ENCODE measurements at regions not wholly inside any gene's neighbourhood (a gene's known extent, or its start where the extent isn't known, plus 50 kb on each side); places are given as distances from the start of the nearest gene placed in this dataset.
"Not testable (repeated sequence)": the region's sequence is repeated elsewhere in the genome, so short reads cannot be mapped to it uniquely, and the experiment has no call there.

- DNase-seq (ENCODE audit: low read depth in 1 of 2, low spot score in 1 of 2), result no peak
These were observed 102.8 kb upstream of the COPS8 start for GRCh38 chr2:236982693-236983455.

GRCh38 chr2:236984046-236984445 is 101.6 kb upstream of the COPS8 start:
- no peak for DNase-seq (ENCODE audit: low read depth in 1 of 2, low spot score in 1 of 2)

- DNase-seq (ENCODE audit: low read depth in 1 of 2, low spot score in 1 of 2), result no peak
These were observed 99.8 kb upstream of the COPS8 start for GRCh38 chr2:236985761-236986339.

GRCh38 chr2:236986524-236987330 is 99.0 kb upstream of the COPS8 start:
- no peak for DNase-seq (ENCODE audit: low read depth in 1 of 2, low spot score in 1 of 2)

GRCh38 chr2:236988216-236988615 is 97.5 kb upstream of the COPS8 start:
- DNase-seq (ENCODE audit: low read depth in 1 of 2, low spot score in 1 of 2), result no peak

DNA sequence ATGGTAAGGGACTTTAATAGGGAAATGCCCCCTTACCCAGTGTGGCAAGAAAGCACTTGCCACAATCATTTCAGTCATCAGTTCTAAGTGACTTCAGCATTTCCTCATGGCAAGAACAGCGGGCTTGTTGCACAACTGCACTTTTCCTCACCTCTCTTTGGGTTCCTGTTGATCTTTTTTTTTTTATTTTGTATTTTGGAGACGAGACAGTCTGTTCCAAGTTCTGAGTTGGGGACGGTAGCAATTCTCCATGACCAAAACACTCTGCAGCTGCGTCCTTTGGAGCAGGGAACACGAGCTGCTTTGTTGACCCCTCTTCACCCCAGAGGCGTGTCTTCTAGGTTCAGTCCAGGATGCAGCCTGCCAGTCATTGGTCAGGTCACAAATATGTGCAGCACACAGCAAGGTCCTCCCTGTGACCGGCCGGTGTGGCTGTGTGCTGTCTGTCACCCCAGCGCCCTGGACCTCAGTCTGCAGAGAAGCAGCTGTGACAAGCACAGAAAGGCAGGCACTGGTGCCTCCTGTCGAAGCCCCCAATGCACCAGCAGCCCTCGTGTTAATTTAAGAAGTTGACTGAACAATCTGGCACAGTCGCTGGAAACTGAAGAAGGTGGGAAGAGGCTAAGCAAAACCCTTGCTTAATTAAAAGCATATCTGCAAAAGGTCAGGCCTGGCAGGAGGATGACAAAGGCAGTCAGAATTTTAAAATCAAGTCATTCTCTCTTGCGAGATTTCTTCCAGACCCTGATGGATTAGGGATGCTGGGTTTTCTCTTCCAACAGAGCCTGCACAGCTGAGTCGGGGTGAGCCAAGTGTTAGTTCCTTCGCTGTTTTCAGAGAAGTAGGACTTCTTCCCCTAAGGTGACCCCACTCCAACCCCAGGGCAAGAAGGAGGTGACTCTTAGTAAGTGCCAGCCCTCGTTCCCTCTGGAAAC is 96.7 kb upstream of the COPS8 start:
- DNase-seq (ENCODE audit: low read depth in 1 of 2, low spot score in 1 of 2), result no peak

DNA sequence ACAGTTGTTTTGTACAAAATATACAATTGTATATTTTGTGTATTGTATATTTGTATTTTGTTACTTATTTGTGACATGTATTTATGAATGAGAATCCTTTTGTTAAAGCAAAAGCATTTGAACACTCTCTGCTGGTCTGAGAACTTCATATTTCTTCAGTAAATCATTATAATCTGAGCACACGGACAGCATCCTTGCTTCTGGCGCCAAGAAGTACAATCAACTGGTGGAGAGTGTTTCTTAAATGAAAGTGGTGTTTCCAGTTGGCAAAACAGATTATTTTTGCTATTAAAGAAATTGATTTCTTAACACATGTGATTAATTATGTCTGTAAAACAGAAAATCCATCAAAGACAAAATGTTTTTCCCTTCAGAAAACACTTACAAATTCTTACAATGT is 95.1 kb upstream of the COPS8 start:
- no peak for DNase-seq (ENCODE audit: low read depth in 1 of 2, low spot score in 1 of 2)

DNA sequence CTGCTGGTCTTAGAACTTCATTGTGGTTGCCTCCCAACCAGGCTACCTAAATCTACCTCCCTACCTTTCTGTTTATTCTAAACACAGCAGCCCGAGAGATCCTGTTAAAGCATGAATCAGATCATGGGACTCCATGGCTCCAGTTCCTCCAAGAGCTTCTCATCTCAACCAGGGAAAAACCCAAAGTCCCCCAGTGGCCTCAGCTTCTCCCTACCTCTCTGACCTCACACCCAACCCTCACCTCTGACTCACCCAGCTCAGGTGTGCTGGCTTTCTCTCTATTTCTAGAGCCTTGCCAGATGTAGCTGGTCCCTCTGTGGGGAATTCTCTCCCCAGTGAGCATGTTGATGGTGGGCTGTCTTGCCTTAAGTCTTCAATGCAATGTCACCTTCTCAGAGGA is 93.8 kb upstream of the COPS8 start:
- DNase-seq (ENCODE audit: low read depth in 1 of 2, low spot score in 1 of 2), result no peak

GRCh38 chr2:236993286-236993685 is 92.4 kb upstream of the COPS8 start:
- DNase-seq (ENCODE audit: low read depth in 1 of 2, low spot score in 1 of 2), result no peak

DNA sequence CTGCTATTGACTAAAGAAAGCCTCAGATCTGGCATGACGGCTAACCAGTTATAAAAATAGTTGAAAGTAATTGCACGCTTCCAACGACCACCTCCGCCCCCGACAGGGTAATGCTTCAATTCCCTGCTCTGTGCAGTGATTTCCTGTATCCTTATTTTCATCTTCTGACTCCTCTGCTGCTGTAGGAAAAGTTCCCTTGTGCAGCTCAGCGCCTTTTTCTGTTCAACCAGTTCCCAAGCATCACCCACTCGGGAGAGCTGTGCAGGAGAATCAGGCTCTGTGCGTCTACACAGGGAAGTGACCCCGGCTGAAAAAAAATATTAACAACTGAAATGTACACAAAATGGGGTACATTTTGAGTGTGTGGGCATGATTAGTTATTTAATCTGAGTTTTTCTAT is 91.3 kb upstream of the COPS8 start:
- no peak for DNase-seq (ENCODE audit: low read depth in 1 of 2, low spot score in 1 of 2)

- no peak for DNase-seq (ENCODE audit: low read depth in 1 of 2, low spot score in 1 of 2)
These were observed 88.5 kb upstream of the COPS8 start for GRCh38 chr2:236997069-236997715.

DNA sequence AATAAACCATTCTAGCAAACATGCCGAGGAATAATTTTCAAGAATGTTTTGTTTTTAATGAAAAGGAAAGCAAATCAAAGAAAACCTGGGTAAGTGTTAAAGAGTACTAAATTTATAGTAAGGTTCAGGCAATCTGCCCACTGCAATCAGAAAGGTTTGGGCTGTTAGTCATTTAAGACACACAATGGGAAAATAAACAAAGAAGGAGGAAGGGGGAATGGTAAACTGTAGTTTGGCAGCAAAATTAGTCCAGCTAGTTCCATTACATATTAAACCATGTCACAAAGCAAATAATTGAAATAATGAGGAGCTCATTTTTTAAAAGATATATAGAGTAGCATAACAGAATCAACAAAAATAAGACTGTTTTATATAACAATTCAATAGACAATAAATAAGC is 87.5 kb upstream of the COPS8 start:
- no peak for DNase-seq (ENCODE audit: low read depth in 1 of 2, low spot score in 1 of 2)

- no peak for DNase-seq (ENCODE audit: low read depth in 1 of 2, low spot score in 1 of 2)
These were observed 86.9 kb upstream of the COPS8 start for GRCh38 chr2:236998758-236999157.

DNA sequence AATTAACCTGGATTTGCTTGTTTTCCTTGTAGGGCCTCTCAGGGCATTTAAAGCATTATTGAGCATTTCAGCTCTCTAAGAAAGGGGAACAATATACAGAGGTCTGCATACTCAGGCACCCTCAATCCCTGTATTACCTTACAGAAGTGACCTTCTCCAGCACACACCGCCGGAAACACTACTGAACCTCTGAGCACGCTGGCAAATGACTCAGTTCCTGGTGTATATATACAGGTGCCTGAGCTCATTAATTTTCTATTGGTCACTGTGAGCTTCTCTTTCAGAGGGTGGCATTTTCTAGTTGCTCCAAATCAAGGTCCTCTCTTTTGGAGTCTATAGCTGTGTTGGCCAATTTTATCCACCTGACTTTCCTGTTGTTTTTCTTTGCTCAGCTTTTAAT is 85.2 kb upstream of the COPS8 start:
- DNase-seq (ENCODE audit: low read depth in 1 of 2, low spot score in 1 of 2), result no peak

DNA sequence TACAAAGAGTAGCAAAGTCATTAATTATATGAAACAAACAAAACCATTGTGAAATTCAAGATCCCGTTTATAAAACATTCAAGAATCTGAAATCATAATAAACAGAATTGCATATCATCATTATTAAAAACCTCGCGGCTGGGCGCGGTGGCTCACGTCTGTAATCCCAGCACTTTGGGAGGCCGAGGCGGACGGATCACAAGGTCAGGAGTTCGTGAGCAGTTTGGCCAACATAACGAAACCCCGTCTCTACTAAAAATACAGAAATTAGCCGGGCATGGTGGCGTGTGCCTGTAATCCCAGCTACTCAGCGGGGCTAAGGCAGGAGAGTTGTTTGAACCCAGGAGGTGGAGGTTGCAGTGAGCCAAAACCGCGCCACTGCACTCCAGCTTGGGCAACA is 80.3 kb upstream of the COPS8 start:
- not testable (repeated sequence) for DNase-seq (ENCODE audit: low read depth in 1 of 2, low spot score in 1 of 2)

GRCh38 chr2:237011206-237011795 is 74.4 kb upstream of the COPS8 start:
- no peak for DNase-seq (ENCODE audit: low read depth in 1 of 2, low spot score in 1 of 2)

DNA sequence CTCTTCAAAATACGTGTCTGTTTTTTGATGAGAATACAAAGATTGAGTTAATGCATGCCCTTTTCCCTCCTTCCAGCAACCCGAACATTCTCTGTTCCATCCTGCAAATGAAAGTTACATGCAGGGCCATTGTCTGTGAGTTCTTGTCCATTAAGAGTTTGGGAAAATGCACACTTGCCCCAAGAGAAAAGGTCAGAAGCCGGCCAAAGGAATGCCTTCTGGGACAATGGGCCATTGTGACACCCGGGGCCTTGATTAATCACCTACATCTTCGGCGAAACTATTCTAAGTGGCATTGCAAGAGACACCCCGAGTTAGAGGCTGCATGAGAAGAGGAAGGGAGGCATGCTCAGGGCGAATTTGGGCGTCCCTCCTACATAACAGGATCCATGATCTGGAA is 73.7 kb upstream of the COPS8 start:
- DNase-seq (ENCODE audit: low read depth in 1 of 2, low spot score in 1 of 2), result no peak

DNA sequence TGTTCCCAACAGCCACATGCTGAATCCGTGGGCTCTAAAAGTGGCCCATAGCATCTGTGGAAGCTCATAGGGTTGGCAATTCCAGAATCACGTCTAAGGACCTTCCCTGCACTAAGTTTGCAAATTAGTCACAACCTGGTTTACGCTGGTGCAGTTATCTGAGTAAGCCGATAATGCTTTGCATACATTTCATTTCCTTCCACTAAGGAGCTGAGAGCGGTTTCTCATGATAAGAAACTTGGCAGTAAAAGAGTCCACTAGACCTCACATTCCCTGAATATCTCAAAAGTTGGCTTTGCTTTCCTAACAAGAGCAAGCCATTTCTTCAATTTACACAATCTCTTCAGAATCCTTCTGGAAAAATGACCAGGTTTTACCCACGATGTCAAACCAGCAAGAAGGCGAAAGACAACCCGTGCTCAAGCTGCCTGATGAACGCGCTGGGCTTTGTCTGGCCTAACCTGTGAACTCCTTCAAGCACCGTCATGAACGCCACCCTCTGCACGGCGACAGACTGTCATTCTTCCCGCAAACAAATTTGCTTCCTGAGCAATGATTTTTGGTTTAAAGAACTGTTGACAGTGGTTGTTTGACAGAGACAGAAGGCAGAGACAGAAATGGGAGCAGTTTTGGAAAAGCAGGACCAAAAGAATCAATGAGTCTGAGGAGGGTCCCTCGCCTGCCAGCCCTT is 73.0 kb upstream of the COPS8 start:
- no peak for DNase-seq (ENCODE audit: low read depth in 1 of 2, low spot score in 1 of 2)

GRCh38 chr2:237016121-237016915 is 69.4 kb upstream of the COPS8 start:
- no peak for DNase-seq (ENCODE audit: low read depth in 1 of 2, low spot score in 1 of 2)

Measured in stimulated activated CD4-positive, alpha-beta T cell treated with anti-CD3 and anti-CD28 coated beads, Interleukin-15, amount 100 ng/mL, for 1 hour (primary cell).